ENCODE measurements at regions not wholly inside any gene's neighbourhood (a gene's known extent, or its start where the extent isn't known, plus 50 kb on each side); places are given as distances from the start of the nearest gene placed in this dataset.
"Not testable (repeated sequence)": the region's sequence is repeated elsewhere in the genome, so short reads cannot be mapped to it uniquely, and the experiment has no call there.

DNA sequence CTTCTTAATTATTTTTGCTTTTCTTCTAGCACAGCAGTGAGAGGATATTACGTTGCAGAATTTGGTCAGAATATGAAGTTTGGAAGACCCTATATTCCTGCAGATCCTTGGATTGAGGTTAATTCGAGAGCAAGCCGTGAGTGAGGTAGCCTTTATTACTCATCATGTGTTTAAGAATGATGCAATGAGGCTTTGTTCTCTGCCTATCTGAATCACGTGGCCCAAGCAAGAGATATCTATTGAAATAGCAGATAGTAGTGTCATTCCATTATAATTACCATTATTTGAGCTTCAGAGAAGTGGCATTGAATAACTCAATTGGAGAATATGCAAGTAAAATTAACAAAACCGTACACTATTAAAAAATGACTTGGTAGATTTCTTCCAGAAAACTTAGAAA, 641.1 kb downstream of the TMEM182 start:
- Histone ChIP-seq H3K23ac (ENCODE audit: insufficient read length, low read depth, low read length) (no peak overlapping the region), H3K4me1 (ENCODE audit: insufficient read depth, low read length) (peaks cover 3% of the 10 kb centered on the region; the same call in 1 of the 2 replicates), H3K79me2 (ENCODE audit: insufficient read depth, low read length) (no peaks in the 10 kb centered on the region), H3K9me3 (ENCODE audit: control insufficient read depth, low read depth, low read length) (no peaks in the 10 kb centered on the region), H2AK5ac (ENCODE audit: insufficient read length, low read length) (no peak overlapping the region), H2BK12ac (ENCODE audit: insufficient read length, low read depth, low read length) (no peak overlapping the region), H3K27me3 (ENCODE audit: insufficient read depth, low read length) (no peaks in the 10 kb centered on the region), H3K9ac (ENCODE audit: extremely low read depth, insufficient read length, low read length) (no peak overlapping the region), H3K56ac (ENCODE audit: insufficient read length, low read depth, low read length) (no peak overlapping the region), H3K4me2 (ENCODE audit: insufficient read depth, insufficient read length, low read length) (no peak overlapping the region), H3T11ph (ENCODE audit: low read length) (no peak overlapping the region), H2BK20ac (ENCODE audit: low read depth, low read length, poor library complexity, severe bottlenecking) (no peak overlapping the region), H2BK15ac (ENCODE audit: low read depth, low read length) (no peak overlapping the region), H4K20me1 (ENCODE audit: control insufficient read depth, insufficient read depth, insufficient read length) (no peaks in the 10 kb centered on the region), H3K27ac (ENCODE audit: insufficient read length, low read depth, low read length) (peak overlapping the region; percentile 1), H3K79me1 (ENCODE audit: insufficient read depth, low read depth, low read length, poor library complexity, severe bottlenecking) (no peaks in the 10 kb centered on the region), H3K14ac (ENCODE audit: insufficient read depth, low read length) (no peak overlapping the region), H4K91ac (ENCODE audit: insufficient read length, low read depth, low read length) (no peak overlapping the region), H2AFZ (ENCODE audit: low read length) (no peak overlapping the region), H3K23me2 (ENCODE audit: insufficient read length, low read depth, low read length, poor library complexity, severe bottlenecking) (no peaks in the 10 kb centered on the region), H3K18ac (ENCODE audit: insufficient read length, low read depth, low read length) (no peak overlapping the region), H2BK5ac (ENCODE audit: insufficient read length, low read length) (no peak overlapping the region), H4K8ac (replicated peaks; ENCODE audit: insufficient read length, low read depth, low read length) (no peak overlapping the region), H3K4ac (ENCODE audit: low read depth, low read length) (no peak overlapping the region; the same call in 1 of the 2 replicates), H4K5ac (ENCODE audit: insufficient read length, low read depth, low read length) (no peak overlapping the region), H2BK120ac (ENCODE audit: low read depth, low read length, poor library complexity, severe bottlenecking) (no peak overlapping the region)
- Mint-ChIP-seq H3K4me1 (peaks cover 20 to 41% of the 10 kb centered on the region in 2 experiments), H3K4me3 (no peak overlapping the region; a peak in 1 of 5 replicates), H3K27me3 (ENCODE audit: low read depth) (no peaks in the 10 kb centered on the region), H3K27ac (peak overlapping the region in 1 of 3 experiments; percentile 88; a peak in 2 of 7 replicates), H3K9me3 (peaks cover 3 to 15% of the 10 kb centered on the region in 2 experiments; a peak in 3 of 5 replicates), H3K36me3 (ENCODE audit: insufficient read depth in 1 of 3, low read depth in 3 of 3) (peaks cover 0 to 9% (median 0%) of the 10 kb centered on the region in 3 experiments; a peak in 4 of 7 replicates)
- no peak for DNase-seq
- TF ChIP-seq CTCF (conservative IDR thresholded peaks at IDR 0.05) = no peak
- WGBS (ENCODE audit: extremely low coverage, insufficient read length, low lambda C conversion rate) = no CpG with 5 or more reads among the region's 5 CpGs

DNA sequence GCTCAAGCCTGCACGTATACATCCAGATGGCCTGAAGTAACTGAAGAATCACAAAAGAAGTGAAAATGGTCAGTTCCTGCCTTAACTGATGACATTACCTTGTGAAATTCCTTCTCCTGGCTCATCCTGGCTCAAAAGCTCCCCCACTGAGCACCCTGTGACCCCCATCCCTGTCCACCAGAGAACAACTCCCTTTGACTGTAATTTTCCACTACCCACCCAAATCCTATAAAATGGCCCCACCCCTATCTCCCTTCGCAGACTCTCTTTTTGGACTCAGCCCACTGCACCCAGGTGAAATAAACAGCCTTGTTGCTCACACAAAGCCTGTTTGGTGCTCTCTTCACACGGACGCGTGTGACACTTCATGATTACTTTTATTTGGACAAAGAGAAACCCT, 641.6 kb downstream of the TMEM182 start:
- not testable (repeated sequence) for H3K4me2 ChIP-seq (ENCODE audit: insufficient read depth, insufficient read length, low read length)

More for the DNA sequence above, 641.6 kb downstream of the TMEM182 start:
- not testable (repeated sequence) for H3K79me1 ChIP-seq (ENCODE audit: insufficient read depth, low read depth, low read length, poor library complexity, severe bottlenecking); H2BK5ac ChIP-seq (ENCODE audit: insufficient read length, low read length); H3T11ph ChIP-seq (ENCODE audit: low read length); H2AFZ ChIP-seq (ENCODE audit: low read length); H3K14ac ChIP-seq (ENCODE audit: insufficient read depth, low read length); H2BK15ac ChIP-seq (ENCODE audit: low read depth, low read length); H4K20me1 ChIP-seq (ENCODE audit: control insufficient read depth, insufficient read depth, insufficient read length); H3K23ac ChIP-seq (ENCODE audit: insufficient read length, low read depth, low read length); H2BK120ac ChIP-seq (ENCODE audit: low read depth, low read length, poor library complexity, severe bottlenecking); H3K23me2 ChIP-seq (ENCODE audit: insufficient read length, low read depth, low read length, poor library complexity, severe bottlenecking); H3K4me1 ChIP-seq (ENCODE audit: insufficient read depth, low read length); H2BK20ac ChIP-seq (ENCODE audit: low read depth, low read length, poor library complexity, severe bottlenecking); H3K9me3 ChIP-seq (ENCODE audit: control insufficient read depth, low read depth, low read length); H3K27me3 ChIP-seq (ENCODE audit: insufficient read depth, low read length); H3K4ac ChIP-seq (ENCODE audit: low read depth, low read length); H4K5ac ChIP-seq (ENCODE audit: insufficient read length, low read depth, low read length); DNase-seq; H4K91ac ChIP-seq (ENCODE audit: insufficient read length, low read depth, low read length); H3K9ac ChIP-seq (ENCODE audit: extremely low read depth, insufficient read length, low read length); H3K56ac ChIP-seq (ENCODE audit: insufficient read length, low read depth, low read length); H3K79me2 ChIP-seq (ENCODE audit: insufficient read depth, low read length); H4K8ac ChIP-seq (replicated peaks; ENCODE audit: insufficient read length, low read depth, low read length); H3K18ac ChIP-seq (ENCODE audit: insufficient read length, low read depth, low read length); H2BK12ac ChIP-seq (ENCODE audit: insufficient read length, low read depth, low read length); H3K27me3 Mint-ChIP-seq (ENCODE audit: low read depth); H3K4me3 Mint-ChIP-seq; H3K36me3 Mint-ChIP-seq (ENCODE audit: insufficient read depth in 1 of 3, low read depth in 3 of 3); H2AK5ac ChIP-seq (ENCODE audit: insufficient read length, low read length); H3K27ac ChIP-seq (ENCODE audit: insufficient read length, low read depth, low read length)
- peaks cover 20 to 41% of the 10 kb centered on the region in 2 experiments for H3K4me1 Mint-ChIP-seq
- WGBS (ENCODE audit: extremely low coverage, insufficient read length, low lambda C conversion rate) = no CpG with 5 or more reads among the region's 5 CpGs
- H3K9me3 Mint-ChIP-seq = peaks cover 3 to 10% of the 10 kb centered on the region in 2 experiments; a peak in 3 of 5 replicates
- H3K27ac Mint-ChIP-seq = peak overlapping the region in 2 of 3 experiments; percentile 68 to 73; a peak in 2 of 7 replicates
